BJ (cell line): ENCODE measurements at regions not wholly inside any gene's neighbourhood (a gene's known extent, or its start where the extent isn't known, plus 50 kb on each side); places are given as distances from the start of the nearest gene placed in this dataset.

Experiments
- CTCF ChIA-PET: fragments of 350-600 bp; formaldehyde crosslinking; extraction: SDS; loops from one replicate; lab custom pipeline; 2021; ENCODE audit warnings: antibody characterized with exemption, inconsistent platforms; lab: Yijun Ruan, JAX
- POLR2A ChIA-PET: fragments of 300-600 bp; sonication (Branson Sonifier 250); formaldehyde crosslinking; extraction: SDS; loops from one replicate; lab custom pipeline; 2021; ENCODE audit warnings: antibody characterized with exemption; lab: Charles Lee
- DNase-seq: peaks from one replicate; pipeline ENCODE4 v3.0.0-alpha.2; 2011; ENCODE audit warnings: low read depth
- H3K27me3 ChIP-seq: 2 replicates; pipeline ENCODE4 v1.6.0; 2011; ENCODE audit warnings: low read length; ENCODE audit not compliant: control insufficient read depth, insufficient read depth
- H3K36me3 ChIP-seq: 2 replicates; pipeline ENCODE4 v1.5.1; 2011; ENCODE audit warnings: low read length; ENCODE audit not compliant: control insufficient read depth, insufficient read depth
- H3K4me3 ChIP-seq: 2 replicates; pipeline ENCODE4 v1.5.1; 2011; ENCODE audit warnings: low read depth, mild to moderate bottlenecking, control low read depth, low read length
- CTCF ChIP-seq: IDR thresholded peaks from 2 replicates; pipeline ENCODE4 v1.5.1; 2011; ENCODE audit warnings: low read depth, mild to moderate bottlenecking, control low read depth, inconsistent platforms, low read length, moderate library complexity; ENCODE audit not compliant: insufficient read depth

- no peak overlapping the region for H3K4me3 ChIP-seq
- no peak for TF ChIP-seq CTCF
- ChIA-PET CTCF (interaction anchor here (1.0 kb wide), 1 partner anchor 9 kb away, joined by 3 read pairs; no protein-coding TSS in a partner anchor), POLR2A (no interaction called here)
- H3K36me3 ChIP-seq = no peaks in the 10 kb centered on the region
- no peaks in the 10 kb centered on the region for H3K27me3 ChIP-seq
- no peak for DNase-seq
These were observed 86.7 kb upstream of the NRIP1 start for GRCh38 chr21:15151385-15152103.

DNA sequence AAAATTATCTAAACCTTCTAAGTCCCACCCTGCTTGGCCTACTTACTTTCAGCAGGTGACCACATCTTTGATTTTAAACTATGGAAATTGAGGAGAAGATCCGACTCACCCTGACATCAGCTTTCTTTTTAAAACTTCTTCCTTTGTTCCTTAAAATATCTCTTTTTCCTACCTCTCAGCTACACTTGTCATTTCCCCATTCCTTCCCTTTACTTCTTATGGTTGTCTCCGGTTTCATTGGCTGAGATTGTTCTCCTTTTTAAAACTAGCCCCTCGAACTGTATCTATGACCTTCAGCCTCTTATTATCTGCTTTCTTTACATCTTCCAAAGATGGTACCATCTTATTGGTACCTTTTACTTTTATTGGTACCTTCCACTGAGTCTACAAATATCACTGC, 87.8 kb upstream of the NRIP1 start:
- POLR2A ChIA-PET = no interaction called here
- TF ChIP-seq CTCF = no peak
- no peak for DNase-seq
- H3K4me3 ChIP-seq = no peak overlapping the region
- CTCF ChIA-PET = no interaction called here
- no peaks in the 10 kb centered on the region for H3K27me3 ChIP-seq
- no peaks in the 10 kb centered on the region for H3K36me3 ChIP-seq

- CTCF ChIA-PET = no interaction called here
- DNase-seq = no peak
These were observed 94.7 kb upstream of the NRIP1 start for GRCh38 chr21:15159382-15160020.

DNA sequence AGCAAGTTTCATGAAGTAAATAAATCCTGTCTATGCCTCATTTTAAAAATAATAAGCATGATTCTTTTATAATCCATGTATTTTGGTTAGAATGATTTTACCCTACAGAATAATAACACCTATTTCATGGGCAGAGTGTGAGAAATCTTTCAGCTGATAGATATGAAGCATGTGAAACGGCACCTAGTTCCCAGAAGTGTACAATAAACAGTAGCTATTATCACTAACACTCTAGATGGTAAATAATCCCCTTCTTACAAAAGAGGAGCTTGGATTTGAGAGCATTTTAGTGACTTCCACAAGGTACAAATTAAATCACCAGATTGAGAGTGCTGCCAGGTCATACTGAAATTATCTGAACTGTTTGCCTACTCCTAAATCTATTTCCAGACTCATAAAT, 95.3 kb upstream of the NRIP1 start:
- no peak for DNase-seq
- CTCF ChIA-PET = no interaction called here
- POLR2A ChIA-PET = no interaction called here
- Histone ChIP-seq H3K36me3 (no peaks in the 10 kb centered on the region), H3K27me3 (no peaks in the 10 kb centered on the region), H3K4me3 (no peak overlapping the region)
- TF ChIP-seq CTCF = no peak

More at GRCh38 chr21:15159382-15160020, 94.7 kb upstream of the NRIP1 start:
- H3K27me3 ChIP-seq = no peaks in the 10 kb centered on the region
- no peaks in the 10 kb centered on the region for H3K36me3 ChIP-seq
- POLR2A ChIA-PET = no interaction called here
- H3K4me3 ChIP-seq = no peak overlapping the region
- TF ChIP-seq CTCF = no peak

GRCh38 chr21:15162921-15163320, 98.1 kb upstream of the NRIP1 start:
- no peak for TF ChIP-seq CTCF
- H3K27me3 ChIP-seq = no peaks in the 10 kb centered on the region
- no peaks in the 10 kb centered on the region for H3K36me3 ChIP-seq
- ChIA-PET CTCF (no interaction called here), POLR2A (no interaction called here)
- DNase-seq = no peak
- no peak overlapping the region for H3K4me3 ChIP-seq
